ENCODE measurements at regions not wholly inside any gene's neighbourhood (a gene's known extent, or its start where the extent isn't known, plus 50 kb on each side); places are given as distances from the start of the nearest gene placed in this dataset.
"Not testable (repeated sequence)": the region's sequence is repeated elsewhere in the genome, so short reads cannot be mapped to it uniquely, and the experiment has no call there.

- Histone ChIP-seq H3K4me1 (ENCODE audit: insufficient read depth) (no peaks in the 10 kb centered on the region), H3K36me3 (ENCODE audit: low read depth) (no peaks in the 10 kb centered on the region), H2AFZ (no peak overlapping the region), H3K9ac (no peak overlapping the region), H3K27ac (no peak overlapping the region), H3F3A (ENCODE audit: insufficient read depth) (no peaks in the 10 kb centered on the region), H3K9me2 (ENCODE audit: insufficient read depth) (no peaks in the 10 kb centered on the region), H3K27me3 (replicated peaks; ENCODE audit: insufficient read depth) (no peaks in the 10 kb centered on the region; the same call in 1 of the 2 replicates), H3K4me3 (no peak overlapping the region), H4K20me1 (ENCODE audit: insufficient read depth) (no peaks in the 10 kb centered on the region), H3K79me2 (ENCODE audit: insufficient read depth) (no peaks in the 10 kb centered on the region), H3K4me2 (ENCODE audit: unreplicated experiment) (no peak overlapping the region), H3K9me3 (ENCODE audit: low read depth) (no peaks in the 10 kb centered on the region)
- TF ChIP-seq EZH2 (IDR thresholded peaks at IDR 0.05; ENCODE audit: insufficient read depth, poor library complexity, severe bottlenecking), result no peak
- no peak for TF ChIP-seq EZH2phosphoT487 (IDR thresholded peaks at IDR 0.05; ENCODE audit: insufficient read depth, low read depth)
- 11 to 23% methylated on average over 1 of the region's 1 CpG for WGBS, 2 experiments (ENCODE audit: low coverage in 1 of 2, low lambda C conversion rate in 2 of 2, missing lambda C conversion rate in 2 of 2)
- in situ Hi-C loops (cut with MboI), result no loop called here
- no peak for DNase-seq
These were observed 153.7 kb upstream of the GK2 start for GRCh38 chr4:79561751-79562150.

GRCh38 chr4:79559398-79559797 is 151.4 kb upstream of the GK2 start:
- WGBS, 2 experiments (ENCODE audit: low coverage in 1 of 2, low lambda C conversion rate in 2 of 2, missing lambda C conversion rate in 2 of 2), result 56 to 68% methylated on average over 2 of the region's 2 CpGs
- H3K4me1 ChIP-seq (ENCODE audit: insufficient read depth); DNase-seq; H3K4me2 ChIP-seq (ENCODE audit: unreplicated experiment); H3K27me3 ChIP-seq (replicated peaks; ENCODE audit: insufficient read depth); H2AFZ ChIP-seq; H3K9me3 ChIP-seq (ENCODE audit: low read depth); H3K27ac ChIP-seq; in situ Hi-C loops (cut with MboI); H3K36me3 ChIP-seq (ENCODE audit: low read depth); H3K9ac ChIP-seq; H3K9me2 ChIP-seq (ENCODE audit: insufficient read depth); H3F3A ChIP-seq (ENCODE audit: insufficient read depth); H4K20me1 ChIP-seq (ENCODE audit: insufficient read depth); H3K79me2 ChIP-seq (ENCODE audit: insufficient read depth); H3K4me3 ChIP-seq: not testable (repeated sequence)

- no peak overlapping the region for H2AFZ ChIP-seq
- H3K4me2 ChIP-seq (ENCODE audit: unreplicated experiment), result no peak overlapping the region
- H3K27ac ChIP-seq, result no peak overlapping the region
- H4K20me1 ChIP-seq (ENCODE audit: insufficient read depth), result no peaks in the 10 kb centered on the region
- H3K9me2 ChIP-seq (ENCODE audit: insufficient read depth), result no peaks in the 10 kb centered on the region
- H3K36me3 ChIP-seq (ENCODE audit: low read depth), result no peaks in the 10 kb centered on the region
- no peaks in the 10 kb centered on the region for H3F3A ChIP-seq (ENCODE audit: insufficient read depth)
- no peaks in the 10 kb centered on the region for H3K27me3 ChIP-seq (replicated peaks; ENCODE audit: insufficient read depth)
- DNase-seq, result no peak
- no peaks in the 10 kb centered on the region for H3K9me3 ChIP-seq (ENCODE audit: low read depth)
- no peak overlapping the region for H3K9ac ChIP-seq
- no peak overlapping the region for H3K4me3 ChIP-seq
- no peaks in the 10 kb centered on the region for H3K4me1 ChIP-seq (ENCODE audit: insufficient read depth)
- in situ Hi-C loops (cut with MboI), result no loop called here
- no peaks in the 10 kb centered on the region for H3K79me2 ChIP-seq (ENCODE audit: insufficient read depth)
- TF ChIP-seq EZH2phosphoT487 (IDR thresholded peaks at IDR 0.05; ENCODE audit: insufficient read depth, low read depth), result no peak
- TF ChIP-seq EZH2 (IDR thresholded peaks at IDR 0.05; ENCODE audit: insufficient read depth, poor library complexity, severe bottlenecking), result no peak
These were observed 144.3 kb upstream of the GK2 start for GRCh38 chr4:79552311-79552710.

GRCh38 chr4:79551555-79551954 is 143.5 kb upstream of the GK2 start:
- no peaks in the 10 kb centered on the region for H3F3A ChIP-seq (ENCODE audit: insufficient read depth)
- in situ Hi-C loops (cut with MboI), result no loop called here
- WGBS, 2 experiments (ENCODE audit: low coverage in 1 of 2, low lambda C conversion rate in 2 of 2, missing lambda C conversion rate in 2 of 2), result 43 to 50% methylated on average over 5 of the region's 5 CpGs

GRCh38 chr4:79547851-79548250 is 139.8 kb upstream of the GK2 start:
- Histone ChIP-seq H3K36me3 (ENCODE audit: low read depth) (no peaks in the 10 kb centered on the region), H3K4me1 (ENCODE audit: insufficient read depth) (no peaks in the 10 kb centered on the region), H3F3A (ENCODE audit: insufficient read depth) (no peaks in the 10 kb centered on the region), H3K27ac (no peak overlapping the region), H3K79me2 (ENCODE audit: insufficient read depth) (no peaks in the 10 kb centered on the region), H2AFZ (no peak overlapping the region), H4K20me1 (ENCODE audit: insufficient read depth) (no peaks in the 10 kb centered on the region), H3K27me3 (replicated peaks; ENCODE audit: insufficient read depth) (no peaks in the 10 kb centered on the region), H3K9me3 (ENCODE audit: low read depth) (no peaks in the 10 kb centered on the region), H3K4me2 (ENCODE audit: unreplicated experiment) (no peak overlapping the region), H3K4me3 (no peak overlapping the region), H3K9ac (no peak overlapping the region), H3K9me2 (ENCODE audit: insufficient read depth) (no peaks in the 10 kb centered on the region)
- in situ Hi-C loops (cut with MboI), result no loop called here
- no peak for DNase-seq
- TF ChIP-seq EZH2phosphoT487 (IDR thresholded peaks at IDR 0.05; ENCODE audit: insufficient read depth, low read depth) (no peak), EZH2 (IDR thresholded peaks at IDR 0.05; ENCODE audit: insufficient read depth, poor library complexity, severe bottlenecking) (no peak)
- 35 to 46% methylated on average over 3 of the region's 3 CpGs for WGBS, 2 experiments (ENCODE audit: low coverage in 1 of 2, low lambda C conversion rate in 2 of 2, missing lambda C conversion rate in 2 of 2)

More at GRCh38 chr4:79551555-79551954, 143.5 kb upstream of the GK2 start:
- H2AFZ ChIP-seq, result no peak overlapping the region
- no peaks in the 10 kb centered on the region for H4K20me1 ChIP-seq (ENCODE audit: insufficient read depth)
- H3K9ac ChIP-seq, result no peak overlapping the region
- no peak overlapping the region for H3K27ac ChIP-seq
- no peaks in the 10 kb centered on the region for H3K79me2 ChIP-seq (ENCODE audit: insufficient read depth)
- no peaks in the 10 kb centered on the region for H3K9me3 ChIP-seq (ENCODE audit: low read depth)
- TF ChIP-seq EZH2 (IDR thresholded peaks at IDR 0.05; ENCODE audit: insufficient read depth, poor library complexity, severe bottlenecking), result no peak
- TF ChIP-seq EZH2phosphoT487 (IDR thresholded peaks at IDR 0.05; ENCODE audit: insufficient read depth, low read depth), result no peak
- no peak for DNase-seq
- no peaks in the 10 kb centered on the region for H3K4me1 ChIP-seq (ENCODE audit: insufficient read depth)
- no peak overlapping the region for H3K4me3 ChIP-seq
- H3K27me3 ChIP-seq (replicated peaks; ENCODE audit: insufficient read depth), result no peaks in the 10 kb centered on the region
- no peak overlapping the region for H3K4me2 ChIP-seq (ENCODE audit: unreplicated experiment)
- H3K9me2 ChIP-seq (ENCODE audit: insufficient read depth), result no peaks in the 10 kb centered on the region
- H3K36me3 ChIP-seq (ENCODE audit: low read depth), result no peaks in the 10 kb centered on the region

- H3K9me2 ChIP-seq (ENCODE audit: insufficient read depth); DNase-seq; H3K9ac ChIP-seq; H3K4me3 ChIP-seq; H3K36me3 ChIP-seq (ENCODE audit: low read depth); in situ Hi-C loops (cut with MboI); H3K4me2 ChIP-seq (ENCODE audit: unreplicated experiment); H3K79me2 ChIP-seq (ENCODE audit: insufficient read depth); H3K4me1 ChIP-seq (ENCODE audit: insufficient read depth); H2AFZ ChIP-seq; H3K27ac ChIP-seq; H3F3A ChIP-seq (ENCODE audit: insufficient read depth); H3K27me3 ChIP-seq (replicated peaks; ENCODE audit: insufficient read depth); H4K20me1 ChIP-seq (ENCODE audit: insufficient read depth); H3K9me3 ChIP-seq (ENCODE audit: low read depth): not testable (repeated sequence)
- 13 to 19% methylated on average over 1 of the region's 1 CpG for WGBS, 2 experiments (ENCODE audit: low coverage in 1 of 2, low lambda C conversion rate in 2 of 2, missing lambda C conversion rate in 2 of 2)
These were observed 137.3 kb upstream of the GK2 start for GRCh38 chr4:79545292-79545691.
